WI38 (cell line): ENCODE measurements at regions not wholly inside any gene's neighbourhood (a gene's known extent, or its start where the extent isn't known, plus 50 kb on each side); places are given as distances from the start of the nearest gene placed in this dataset.
"Not testable (repeated sequence)": the region's sequence is repeated elsewhere in the genome, so short reads cannot be mapped to it uniquely, and the experiment has no call there.

Source experiments
- H3K4me3 ChIP-seq: 2 replicates; pipeline ENCODE4 v1.5.1; 2011; ENCODE audit warnings: low read depth, mild to moderate bottlenecking, control low read depth, low read length
- CTCF ChIP-seq: IDR thresholded peaks from 2 replicates; pipeline ENCODE4 v1.5.1; 2012; ENCODE audit warnings: low read depth, mild to moderate bottlenecking, control low read depth, low read length

DNA sequence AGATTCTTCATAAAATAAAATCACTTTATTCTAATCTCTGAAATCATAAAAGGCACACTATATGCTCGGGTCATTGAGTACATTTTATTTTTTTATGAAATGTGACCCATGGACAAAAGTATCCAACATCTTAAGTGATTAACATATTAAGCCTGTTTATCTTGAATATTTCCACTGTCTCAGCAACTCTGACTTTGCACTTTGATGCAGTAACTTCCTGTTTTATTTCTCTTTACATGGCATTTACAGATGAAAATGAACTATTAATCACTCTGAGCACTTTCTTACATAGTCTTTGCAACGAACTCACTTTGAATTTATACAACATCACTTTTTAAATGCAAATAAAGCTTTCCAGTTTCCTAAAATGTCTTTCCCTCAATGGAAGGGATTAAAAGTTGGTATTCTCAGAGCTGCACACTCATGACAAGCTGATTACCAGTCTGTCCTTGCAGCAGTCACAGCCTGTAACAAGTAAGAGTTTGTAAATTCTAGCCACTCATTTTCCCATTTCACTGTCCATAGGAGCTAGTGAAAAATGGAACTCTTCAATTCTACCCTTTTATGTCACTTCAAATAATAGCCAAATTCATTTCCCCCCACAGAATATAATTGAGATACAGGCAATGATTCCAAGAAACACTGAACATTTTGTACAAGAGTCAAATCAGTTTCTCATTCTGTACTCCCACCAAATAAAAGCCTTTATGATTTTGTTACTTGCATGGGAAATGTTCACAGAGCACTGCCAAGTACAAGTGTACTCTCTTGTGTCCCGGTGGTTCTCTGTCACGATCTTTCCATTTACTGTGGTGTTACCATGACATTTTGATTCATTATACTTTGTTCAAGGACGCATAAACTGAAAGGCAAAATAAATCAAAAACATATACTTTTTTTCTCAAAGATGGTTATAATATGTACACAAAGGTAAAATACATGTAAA lies 1968.9 kb downstream of the PCDH9 start:
- no peak for TF ChIP-seq CTCF

GRCh38 chr13:65240773-65241172 lies 1989.4 kb downstream of the PCDH9 start:
- TF ChIP-seq CTCF, result no peak
- no peak overlapping the region for H3K4me3 ChIP-seq

More for the DNA sequence above, 1968.9 kb downstream of the PCDH9 start:
- H3K4me3 ChIP-seq, result peak overlapping the region; percentile 22; the same call in 1 of the 2 replicates

GRCh38 chr13:65236841-65237418 lies 1993.2 kb downstream of the PCDH9 start:
- H3K4me3 ChIP-seq, result no peak overlapping the region
- TF ChIP-seq CTCF, result no peak

- H3K4me3 ChIP-seq, result no peak overlapping the region
- TF ChIP-seq CTCF, result no peak
These were observed 2012.6 kb downstream of the PCDH9 start for GRCh38 chr13:65217471-65217995.

DNA sequence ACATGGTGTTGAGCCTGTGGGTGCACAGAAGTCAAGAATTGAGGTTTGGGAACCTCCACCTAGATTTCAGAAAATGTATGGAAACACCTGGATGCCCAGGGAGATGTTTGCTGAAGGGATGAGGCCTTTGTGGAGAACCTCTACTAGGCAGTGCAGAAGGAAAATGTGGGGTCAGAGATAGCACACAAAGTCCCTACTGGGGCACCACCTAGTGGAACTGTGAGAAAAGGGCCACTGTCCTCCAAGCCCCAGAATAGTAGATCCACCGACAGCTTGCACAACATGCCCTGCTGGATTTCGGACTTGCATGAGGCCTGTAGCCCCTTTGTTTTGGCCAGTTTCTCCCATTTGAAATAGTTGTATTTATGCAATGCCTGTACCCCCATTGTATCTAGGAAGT lies 2027.3 kb downstream of the PCDH9 start:
- not testable (repeated sequence) for H3K4me3 ChIP-seq

- H3K4me3 ChIP-seq, result no peak overlapping the region
- no peak for TF ChIP-seq CTCF
These were observed 2041.4 kb downstream of the PCDH9 start for GRCh38 chr13:65188721-65189120.

DNA sequence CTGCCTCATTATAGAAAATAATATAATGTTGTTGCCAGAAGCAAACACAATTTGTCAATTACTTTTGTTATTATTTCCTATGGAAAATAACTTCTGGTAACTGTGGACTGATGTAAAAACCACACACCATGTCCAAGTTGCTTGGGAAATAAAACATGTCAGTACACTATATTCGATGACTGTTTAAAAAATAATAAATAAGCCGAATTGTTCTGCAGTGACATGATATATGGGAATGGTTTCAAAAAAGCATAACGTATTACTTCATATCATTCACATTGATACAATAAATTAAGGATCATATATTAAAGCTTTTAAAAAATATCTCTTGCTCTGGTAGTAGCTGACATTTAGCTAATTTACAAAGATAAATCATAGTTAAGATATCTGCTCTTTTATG lies 2062.1 kb downstream of the PCDH9 start:
- H3K4me3 ChIP-seq, result no peak overlapping the region
- TF ChIP-seq CTCF, result no peak
